OCI-M1 (cell line): ENCODE measurements at regions not wholly inside any gene's neighbourhood (a gene's known extent, or its start where the extent isn't known, plus 50 kb on each side); places are given as distances from the start of the nearest gene placed in this dataset.

ENCODE experiments used
- DNase-seq: peaks from one replicate; lab custom pipeline; 2025; lab: John Stamatoyannopoulos, UW

GRCh38 chr20:23136893-23137745 is 51.0 kb upstream of the CD93 start:
- no peak for DNase-seq

GRCh38 chr20:23135449-23136420 is 49.6 kb upstream of the CD93 start:
- no peak for DNase-seq
